ENCODE measurements at regions not wholly inside any gene's neighbourhood (a gene's known extent, or its start where the extent isn't known, plus 50 kb on each side); places are given as distances from the start of the nearest gene placed in this dataset.

DNA sequence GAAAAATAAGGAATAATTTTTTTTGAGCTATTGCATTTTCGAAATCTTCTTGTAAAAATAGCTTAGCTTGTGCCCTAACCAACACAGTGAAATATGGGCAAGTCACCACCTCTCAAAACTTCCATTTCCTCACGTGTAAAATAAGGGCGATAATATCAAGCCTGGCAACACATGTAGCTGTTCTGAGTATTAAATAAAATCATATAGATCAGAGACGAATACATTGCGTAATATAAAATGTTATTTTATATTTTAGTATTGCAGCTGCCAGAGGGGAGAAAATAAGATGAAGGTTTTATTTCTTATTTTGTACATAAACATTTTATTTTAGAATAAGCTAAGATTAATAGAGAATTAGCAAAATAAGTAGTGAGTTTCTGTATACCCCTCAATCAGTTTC lies 85.9 kb downstream of the C21orf91 start:
- TF ChIP-seq, protein P1, sequence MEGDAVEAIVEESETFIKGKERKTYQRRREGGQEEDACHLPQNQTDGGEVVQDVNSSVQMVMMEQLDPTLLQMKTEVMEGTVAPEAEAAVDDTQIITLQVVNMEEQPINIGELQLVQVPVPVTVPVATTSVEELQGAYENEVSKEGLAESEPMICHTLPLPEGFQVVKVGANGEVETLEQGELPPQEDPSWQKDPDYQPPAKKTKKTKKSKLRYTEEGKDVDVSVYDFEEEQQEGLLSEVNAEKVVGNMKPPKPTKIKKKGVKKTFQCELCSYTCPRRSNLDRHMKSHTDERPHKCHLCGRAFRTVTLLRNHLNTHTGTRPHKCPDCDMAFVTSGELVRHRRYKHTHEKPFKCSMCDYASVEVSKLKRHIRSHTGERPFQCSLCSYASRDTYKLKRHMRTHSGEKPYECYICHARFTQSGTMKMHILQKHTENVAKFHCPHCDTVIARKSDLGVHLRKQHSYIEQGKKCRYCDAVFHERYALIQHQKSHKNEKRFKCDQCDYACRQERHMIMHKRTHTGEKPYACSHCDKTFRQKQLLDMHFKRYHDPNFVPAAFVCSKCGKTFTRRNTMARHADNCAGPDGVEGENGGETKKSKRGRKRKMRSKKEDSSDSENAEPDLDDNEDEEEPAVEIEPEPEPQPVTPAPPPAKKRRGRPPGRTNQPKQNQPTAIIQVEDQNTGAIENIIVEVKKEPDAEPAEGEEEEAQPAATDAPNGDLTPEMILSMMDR (IDR thresholded peaks at IDR 0.05), result no peak
- no peak for TF ChIP-seq POLR2A (IDR thresholded peaks at IDR 0.05)

Measured in gastroesophageal sphincter (tissue), 3 donors.